T-helper 1 cell treated with Interleukin-12 subunit alpha and Interleukin-12 subunit beta and Interleukin-4 antibody, amounts not matched to agents 30 ng/mL and 1 ng/mL, for 36 hours (primary cell): ENCODE measurements at regions not wholly inside any gene's neighbourhood (a gene's known extent, or its start where the extent isn't known, plus 50 kb on each side); places are given as distances from the start of the nearest gene placed in this dataset.
"Not testable (repeated sequence)": the region's sequence is repeated elsewhere in the genome, so short reads cannot be mapped to it uniquely, and the experiment has no call there.

ENCODE experiments used
- intact Hi-C: fragments of 100-400 bp; cut with micrococcal nuclease; formaldehyde crosslinking; loops from one replicate; pipeline ENCODE4 v1.15.1; 2024

DNA sequence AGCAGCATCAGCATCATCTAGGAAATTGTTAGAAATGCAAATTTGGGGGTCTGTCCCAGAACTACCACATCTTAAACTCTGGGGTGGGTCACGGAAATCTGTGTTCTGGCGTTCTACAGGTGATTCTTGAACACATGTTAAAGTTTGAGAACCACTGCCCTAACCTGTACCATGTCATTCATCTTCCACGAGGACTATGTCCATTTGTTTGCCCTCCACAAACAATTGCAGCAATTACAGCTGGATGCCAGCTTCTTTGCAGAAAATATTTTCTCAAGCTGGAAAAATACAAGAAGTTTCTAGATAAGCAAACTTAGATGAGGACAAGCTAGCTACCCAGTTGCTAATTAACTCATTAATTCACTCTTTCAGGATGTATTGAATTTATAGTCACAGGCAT lies 54.1 kb downstream of the MAFB start:
- intact Hi-C loops = no loop called here

DNA sequence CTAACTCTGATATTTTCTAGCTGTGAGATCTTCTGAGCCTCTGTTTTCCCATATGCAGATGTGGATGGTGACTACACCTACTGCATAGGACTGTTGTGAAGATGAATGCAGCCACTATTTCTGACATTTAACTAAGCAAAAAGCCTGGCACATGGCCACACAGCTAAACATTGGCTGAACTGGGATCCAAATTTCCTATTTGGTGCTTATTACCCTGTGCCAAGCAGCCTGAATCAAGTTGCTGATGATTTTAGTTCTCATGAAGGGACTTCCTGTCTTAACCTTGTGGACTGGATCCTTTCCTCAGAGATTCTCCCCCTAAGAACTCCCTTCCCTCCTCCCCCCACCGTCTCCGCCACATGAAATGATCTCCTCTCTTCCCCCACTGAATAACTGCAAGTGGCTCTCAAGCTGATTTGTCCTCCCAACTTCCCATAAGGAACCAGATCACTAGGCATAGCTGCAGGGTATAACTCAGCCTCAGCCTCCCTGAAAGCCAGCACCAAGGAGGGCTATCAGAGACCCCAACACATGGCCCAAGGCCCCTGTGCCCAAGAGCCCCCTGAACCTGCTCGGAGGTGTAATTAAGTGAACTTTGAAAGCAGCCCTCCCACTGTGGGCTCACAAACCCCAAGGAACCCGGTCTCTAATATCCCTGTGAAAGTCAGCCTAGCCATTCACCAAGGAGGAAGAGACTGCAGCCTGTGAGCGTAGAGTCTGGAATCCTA lies 55.7 kb downstream of the MAFB start:
- intact Hi-C loops = no loop called here

DNA sequence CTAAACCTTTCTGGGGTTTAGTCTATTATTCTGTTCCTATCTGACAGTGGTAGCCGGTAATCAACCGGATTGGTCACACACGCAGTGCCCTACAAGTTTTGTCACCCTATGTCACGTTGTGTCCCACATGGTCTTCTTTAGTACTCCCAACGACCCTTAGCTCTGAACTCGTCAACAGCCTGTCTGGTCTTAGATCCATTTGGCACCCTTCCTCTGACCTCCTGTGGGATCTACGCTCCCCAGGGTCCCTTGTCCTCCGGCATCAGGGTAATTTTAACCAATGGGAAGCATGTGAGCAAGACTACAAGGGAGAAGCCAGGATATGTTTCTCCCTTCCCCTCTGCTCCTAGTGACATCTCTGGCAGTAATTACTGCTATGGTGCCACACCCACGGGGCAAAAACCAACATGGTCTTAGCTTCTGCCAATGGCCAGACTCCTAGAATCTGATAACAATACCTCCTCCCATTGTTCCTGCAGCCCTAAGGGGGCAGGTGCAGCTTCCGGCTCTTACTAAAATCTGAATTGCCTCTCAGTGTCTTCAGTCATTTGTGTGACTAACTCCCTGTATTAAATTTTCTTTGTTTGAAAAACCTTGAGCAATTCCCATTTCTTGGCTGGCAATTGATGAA lies 56.6 kb downstream of the MAFB start:
- intact Hi-C loops = no loop called here

DNA sequence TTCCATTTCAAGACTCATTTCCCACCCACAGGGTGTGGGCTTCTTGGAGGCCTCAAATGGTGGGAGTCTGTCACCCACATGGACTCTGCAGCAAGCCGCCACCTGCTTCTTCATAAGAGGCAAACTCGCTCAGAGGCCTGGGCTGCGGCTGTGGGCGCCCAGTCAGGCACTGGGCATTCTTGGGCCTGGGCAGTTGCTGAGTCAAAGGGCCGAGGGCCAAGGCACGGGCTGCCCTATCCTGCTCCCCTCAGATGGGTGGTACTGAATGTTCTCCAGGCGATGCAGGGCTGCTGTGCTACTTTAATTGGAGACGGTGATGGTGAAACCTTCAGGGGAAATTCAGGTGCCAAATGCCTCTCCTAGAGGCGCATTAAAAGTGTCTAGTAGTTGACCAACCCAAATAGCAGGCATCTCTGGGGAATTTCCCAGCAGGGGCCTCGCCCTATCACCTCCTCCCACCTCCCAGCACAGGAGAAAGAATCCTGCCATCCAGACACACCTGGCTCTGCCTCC lies 57.9 kb downstream of the MAFB start:
- intact Hi-C loops = no loop called here

DNA sequence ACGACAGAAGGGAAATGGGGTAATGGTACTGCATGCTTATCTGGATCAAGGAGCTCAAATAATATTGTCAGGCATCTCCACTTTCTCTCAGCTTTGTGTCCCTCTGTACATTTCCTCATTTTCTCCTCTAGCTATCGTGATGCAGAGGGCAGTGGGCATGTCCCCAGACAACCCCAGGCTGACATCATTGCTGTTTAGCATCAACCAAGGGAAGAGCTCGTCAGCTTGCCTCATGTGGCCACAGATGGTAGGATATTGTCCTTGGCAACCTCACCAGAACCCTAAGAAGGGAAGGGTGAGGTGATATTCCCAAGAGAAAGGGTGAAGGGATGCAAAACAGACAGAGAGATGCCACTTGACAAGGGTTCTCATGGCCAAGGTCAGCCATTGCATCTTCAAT lies 58.3 kb downstream of the MAFB start:
- intact Hi-C loops = no loop called here

DNA sequence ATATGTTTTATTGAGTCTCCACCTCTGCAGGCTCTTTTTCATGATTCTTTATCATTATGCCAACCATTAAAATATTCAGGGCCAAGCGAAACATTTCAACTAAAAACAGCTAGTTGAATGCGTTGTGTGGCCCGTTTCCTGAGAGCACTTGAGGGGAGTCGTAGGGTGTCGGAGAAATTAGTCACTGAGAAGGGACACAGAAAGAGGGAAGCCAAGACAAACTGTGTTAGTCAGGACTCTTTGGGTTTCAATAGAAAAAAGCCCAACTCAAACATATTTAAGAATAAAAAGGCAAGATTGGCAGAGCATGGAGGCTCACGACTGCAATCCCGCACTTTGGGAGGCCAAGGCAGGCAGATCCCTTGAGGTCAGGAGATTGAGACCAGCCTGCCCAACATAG lies 58.9 kb downstream of the MAFB start:
- intact Hi-C loops = no loop called here

DNA sequence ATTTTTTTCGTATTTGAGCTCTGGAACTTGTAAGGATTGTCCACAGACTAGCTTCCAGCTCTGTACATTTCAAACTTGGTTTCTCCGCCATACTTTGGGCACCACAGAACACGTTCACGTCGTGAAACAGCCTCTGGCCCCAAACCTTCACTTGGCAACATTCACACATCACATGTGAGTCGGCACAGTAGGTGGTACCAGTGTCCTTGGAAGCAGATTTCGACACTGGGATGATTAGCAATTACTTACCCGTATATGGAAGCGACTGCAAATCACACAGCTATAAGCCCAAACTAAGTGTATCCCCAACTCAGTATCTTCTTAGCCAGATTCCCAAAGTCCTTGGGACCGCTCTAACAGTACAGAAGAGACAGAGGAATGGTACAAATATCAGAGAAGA lies 60.2 kb downstream of the MAFB start:
- intact Hi-C loops = no loop called here

DNA sequence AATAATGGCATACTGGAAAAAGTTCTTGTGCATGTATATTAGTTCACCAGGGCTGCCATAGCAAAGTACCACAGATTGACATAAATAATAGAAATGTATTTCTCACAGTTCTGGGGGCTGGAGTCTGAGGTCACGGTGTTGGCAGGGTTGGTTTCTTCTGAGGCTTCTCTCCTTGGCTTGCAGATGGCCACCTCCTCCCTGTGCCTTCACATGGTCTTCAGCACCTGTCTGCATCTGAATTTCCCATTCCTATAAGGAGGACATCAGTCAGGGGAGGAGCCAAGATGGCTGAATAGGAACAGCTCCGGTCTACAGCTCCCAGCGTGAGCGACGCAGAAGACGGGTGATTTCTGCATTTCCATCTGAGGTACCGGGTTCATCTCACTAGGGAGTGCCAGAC lies 70.0 kb downstream of the MAFB start:
- intact Hi-C loops = not testable (repeated sequence)

DNA sequence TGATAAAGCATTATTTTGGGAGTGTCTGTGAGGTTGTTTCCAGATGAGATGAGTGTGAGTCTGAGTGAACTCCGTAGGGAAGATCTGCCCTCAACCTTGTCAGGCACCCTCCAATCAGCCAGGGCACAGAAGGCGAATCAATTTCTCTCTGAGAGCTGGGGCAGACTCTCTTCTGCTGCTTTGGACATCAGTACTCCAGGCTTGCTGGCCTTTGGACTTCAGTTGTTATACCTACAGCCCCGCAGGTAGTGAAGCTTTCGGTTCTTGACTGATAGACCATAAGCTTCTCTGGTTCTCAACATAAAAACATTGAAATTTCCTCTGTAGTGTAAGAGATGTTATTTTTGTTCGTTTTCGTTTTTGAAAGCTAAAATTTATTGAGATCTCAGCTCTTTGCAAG lies 71.4 kb downstream of the MAFB start:
- intact Hi-C loops = no loop called here

DNA sequence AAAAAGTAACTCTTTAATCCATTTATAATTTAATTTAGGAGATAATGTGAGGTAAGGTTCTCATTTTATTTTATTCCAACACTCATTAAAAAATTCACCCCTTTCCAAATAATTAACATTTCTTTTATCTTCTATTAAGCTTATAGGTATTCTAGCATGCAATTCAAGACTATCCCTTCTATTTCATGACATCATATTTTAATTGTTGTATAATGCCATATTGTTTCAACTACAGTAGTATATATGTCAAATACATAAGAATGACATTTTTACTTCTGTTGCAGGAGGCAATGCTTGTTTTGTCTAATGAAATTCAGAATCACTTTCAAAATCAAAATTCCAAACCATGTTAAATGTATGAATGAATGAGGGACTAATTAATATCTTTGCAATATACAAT lies 76.2 kb downstream of the MAFB start:
- intact Hi-C loops = no loop called here

DNA sequence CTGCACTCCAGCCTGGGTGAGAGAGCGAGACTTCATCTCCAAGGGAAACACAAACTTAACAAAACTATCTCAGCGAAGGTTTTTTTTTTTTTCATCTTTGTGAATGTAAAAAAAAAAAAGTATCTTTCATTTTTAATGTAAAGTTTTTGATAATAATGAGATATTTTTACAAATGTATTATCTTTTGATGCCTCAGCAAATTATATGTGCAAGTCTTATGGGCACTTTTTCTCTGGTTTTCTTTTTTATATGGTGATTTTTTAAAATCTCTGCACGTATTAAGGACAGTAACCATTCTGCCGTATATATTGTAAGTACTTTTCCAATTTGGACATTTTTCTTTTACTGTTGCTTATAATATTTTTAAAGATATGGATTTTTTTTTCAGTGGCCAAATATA lies 76.8 kb downstream of the MAFB start:
- intact Hi-C loops = no loop called here

DNA sequence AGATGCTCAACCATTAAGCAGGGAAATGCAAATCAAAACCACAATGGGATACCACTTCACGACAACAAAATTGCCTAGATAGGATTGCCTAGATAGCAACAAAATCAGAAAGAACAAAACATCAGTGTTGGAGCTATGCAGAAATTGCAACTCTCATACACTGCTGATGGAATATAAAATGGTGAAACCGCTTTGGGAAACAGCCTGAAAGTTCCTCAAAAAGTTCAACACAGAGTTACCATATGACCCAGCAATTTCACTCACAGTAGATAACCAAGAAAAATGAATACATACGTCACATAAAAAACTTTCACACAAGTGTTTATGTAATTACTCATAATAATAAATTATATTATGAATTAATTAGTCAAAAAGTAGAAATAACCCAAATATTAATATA lies 78.3 kb downstream of the MAFB start:
- intact Hi-C loops = no loop called here

DNA sequence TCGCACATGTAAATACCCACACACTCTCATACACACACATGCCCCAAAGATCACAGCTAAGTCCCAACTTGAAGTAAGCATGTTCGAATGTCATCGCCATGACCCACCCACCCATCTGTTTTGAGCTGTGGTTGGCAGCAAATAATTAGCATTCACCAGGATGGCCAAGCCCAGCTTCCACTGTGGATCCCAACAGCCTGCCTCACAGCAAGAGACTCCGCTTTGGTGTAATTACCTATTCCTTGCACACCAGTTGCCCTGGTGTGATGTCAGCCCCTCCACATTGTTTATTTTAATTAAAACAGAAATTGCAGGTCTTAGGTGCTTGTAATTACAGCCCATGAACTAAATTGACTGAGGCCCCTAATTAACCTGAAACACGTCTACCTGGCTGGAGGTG lies 81.1 kb downstream of the MAFB start:
- intact Hi-C loops = no loop called here

DNA sequence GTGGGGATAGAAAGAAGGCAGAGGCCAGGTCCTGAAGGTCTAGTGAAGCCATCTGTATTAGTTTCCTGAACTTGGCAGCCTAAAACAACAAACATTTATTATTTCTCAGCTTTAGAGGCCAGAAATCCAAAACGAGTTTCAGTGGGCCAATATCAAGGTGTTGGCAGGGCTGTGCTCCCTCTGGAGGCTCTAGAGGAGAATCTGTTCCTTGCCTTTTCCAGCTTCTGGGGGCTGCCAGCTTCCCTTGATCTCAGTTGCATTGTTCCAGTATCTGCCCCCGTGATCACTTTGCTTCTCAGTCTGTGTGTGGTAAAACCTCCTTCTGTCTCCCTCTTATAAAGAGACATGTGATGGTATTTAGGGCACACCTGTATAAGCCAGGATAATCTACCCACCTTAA lies 82.4 kb downstream of the MAFB start:
- intact Hi-C loops = no loop called here

DNA sequence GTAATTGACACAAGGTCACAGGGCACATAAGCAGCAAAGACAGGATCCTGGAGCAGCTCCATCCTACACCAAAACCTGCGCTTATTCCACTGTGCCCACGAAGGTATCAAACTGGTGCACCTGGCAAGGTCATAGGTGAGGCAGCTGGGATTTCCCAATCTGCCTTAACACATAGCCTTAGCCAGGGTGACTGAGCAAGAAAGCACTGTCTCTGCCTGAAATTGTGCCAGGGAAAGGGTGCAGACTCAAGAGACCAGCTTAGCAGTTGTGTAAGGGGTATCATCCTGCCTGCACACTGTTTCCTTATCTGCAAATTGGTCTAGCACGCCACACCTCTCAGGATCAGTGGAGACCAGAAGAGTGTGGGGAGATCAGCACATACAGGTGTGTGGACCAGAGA lies 82.8 kb downstream of the MAFB start:
- intact Hi-C loops = no loop called here

DNA sequence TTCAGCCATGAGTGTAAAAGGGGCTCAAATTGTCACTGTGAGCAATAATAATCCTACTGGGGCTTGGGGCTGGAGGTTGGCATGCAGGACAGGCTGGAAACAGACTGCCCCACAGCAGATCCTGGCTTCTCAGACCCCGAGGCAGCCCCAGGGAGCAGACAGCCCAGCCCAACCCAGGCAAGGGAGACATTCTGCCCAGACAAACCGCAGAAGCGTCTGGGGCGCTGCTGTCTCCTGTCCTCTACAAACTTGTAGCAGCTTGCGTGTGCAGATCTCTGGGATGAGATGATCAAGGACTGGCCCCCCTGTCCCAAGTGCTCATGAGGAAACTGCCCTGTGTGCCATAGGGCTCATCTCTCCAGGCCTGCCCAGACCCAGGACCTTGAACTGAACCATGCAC lies 84.6 kb downstream of the MAFB start:
- intact Hi-C loops = no loop called here

DNA sequence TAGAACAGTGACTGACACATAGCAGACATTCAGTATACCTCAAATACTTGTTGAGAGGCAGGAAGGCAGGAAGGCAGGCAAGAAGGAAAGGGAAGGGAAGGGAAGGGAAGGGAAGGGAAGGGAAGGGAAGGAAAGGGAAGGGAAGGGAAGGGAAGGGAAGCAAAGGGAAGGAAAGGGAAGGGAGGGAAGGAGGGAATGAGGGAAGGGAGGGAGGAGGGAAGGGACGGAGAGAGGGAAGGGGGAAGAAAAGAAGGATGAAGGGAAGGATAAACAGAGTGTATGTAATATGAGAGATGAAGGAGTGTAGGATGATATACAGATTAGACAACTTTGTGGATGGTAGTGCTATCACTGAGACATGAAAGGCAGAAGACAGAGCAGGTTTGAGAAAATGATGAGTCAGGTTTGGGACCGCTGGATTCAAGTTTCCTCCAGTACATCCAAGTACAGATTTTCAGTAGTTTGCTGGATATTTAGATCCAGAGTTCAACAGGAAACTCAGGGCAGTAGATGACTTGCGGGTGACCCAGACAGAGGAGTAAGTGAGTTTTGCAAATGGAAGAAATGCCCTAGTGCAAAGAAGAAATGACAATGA lies 85.9 kb downstream of the MAFB start:
- intact Hi-C loops = no loop called here

DNA sequence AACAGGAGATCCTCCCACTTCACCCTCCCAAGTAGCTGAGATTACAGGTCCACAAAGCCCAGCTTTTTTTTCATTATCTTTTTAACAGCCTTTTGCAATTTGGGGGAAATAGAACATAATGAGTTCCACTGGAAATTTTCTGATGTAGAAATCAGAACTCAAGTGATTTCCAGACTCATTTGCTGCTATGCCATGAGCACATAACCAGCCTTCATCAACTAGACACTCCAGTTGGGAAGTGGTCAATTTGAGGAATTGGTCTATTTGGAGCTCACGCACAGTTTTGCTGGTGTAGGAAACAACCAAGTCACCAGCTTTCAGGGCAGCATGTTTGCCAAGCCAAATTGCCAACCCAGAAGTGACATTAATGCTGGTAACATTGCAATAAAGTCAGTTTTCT lies 86.7 kb downstream of the MAFB start:
- intact Hi-C loops = no loop called here

DNA sequence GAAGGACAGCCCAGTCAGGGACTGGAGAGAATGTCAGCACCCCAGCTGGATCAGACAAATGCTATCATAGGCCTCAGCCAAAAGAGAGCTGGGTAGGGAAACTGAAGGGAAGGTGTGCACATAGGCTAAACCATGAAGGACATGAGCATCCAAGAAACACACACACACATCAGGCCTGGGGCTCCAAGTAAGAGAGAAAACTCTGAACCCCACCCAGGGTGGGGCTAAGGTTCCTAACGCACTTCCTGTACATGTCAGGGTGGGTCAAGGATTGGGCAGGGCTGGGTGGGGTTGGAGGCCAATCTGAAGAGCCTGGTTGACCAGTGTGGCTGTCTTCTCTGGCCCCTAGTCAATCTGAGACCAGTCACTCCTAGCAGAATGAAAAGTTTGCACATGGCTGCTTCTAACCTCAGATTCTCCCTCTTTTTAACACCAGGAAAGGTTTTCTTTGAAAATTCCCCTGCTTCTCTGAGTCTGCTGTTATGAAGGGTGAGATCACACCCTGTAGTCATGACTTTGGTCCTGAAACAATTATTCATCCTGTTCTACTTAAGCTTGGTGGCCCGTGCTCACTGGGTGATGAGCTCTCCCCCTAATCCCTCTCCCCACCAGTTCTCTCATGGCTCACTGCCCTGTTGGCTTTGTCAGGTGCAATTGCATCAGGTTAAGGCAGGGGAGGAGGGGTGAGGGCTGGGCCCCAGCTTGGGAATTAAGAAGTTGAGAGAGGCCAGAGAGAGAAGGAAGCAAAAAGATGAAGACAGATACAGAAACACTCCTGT lies 88.4 kb downstream of the MAFB start:
- intact Hi-C loops = no loop called here

DNA sequence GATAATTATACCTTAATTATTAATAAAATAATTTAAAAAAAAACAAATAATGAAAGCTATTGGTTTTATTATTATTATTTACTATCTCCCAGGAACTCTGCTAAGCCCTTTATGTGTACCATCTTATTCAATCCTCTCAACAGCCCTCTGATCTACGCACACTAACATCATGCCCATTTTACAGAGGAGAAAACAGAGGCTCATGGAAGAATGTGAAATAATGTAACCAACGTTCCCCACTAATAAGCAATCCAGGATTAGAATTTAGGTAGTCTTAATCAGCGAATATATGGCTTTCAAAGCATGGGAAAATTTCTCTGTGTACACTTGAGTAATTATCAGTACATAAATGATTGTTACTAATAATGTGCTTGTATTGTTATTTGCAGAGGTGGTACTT lies 89.0 kb downstream of the MAFB start:
- intact Hi-C loops = no loop called here

DNA sequence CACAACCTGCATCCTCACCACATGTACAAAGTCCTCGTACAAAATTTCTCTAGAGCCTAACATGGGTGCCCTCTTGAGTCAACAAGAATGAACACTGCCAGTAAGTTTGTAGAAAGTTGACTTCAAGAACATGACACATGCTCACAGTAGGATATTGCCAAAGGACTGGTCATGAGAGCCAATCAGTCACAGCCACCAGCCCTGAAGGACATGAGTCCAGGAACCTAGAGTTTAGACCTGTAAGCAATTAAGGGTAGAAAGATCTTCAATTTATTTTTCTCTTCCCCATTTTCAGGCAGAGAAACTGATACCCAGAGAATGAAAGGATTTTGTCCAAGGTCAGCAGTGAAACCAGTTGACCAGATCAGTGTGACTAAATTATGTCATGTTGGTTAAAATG lies 96.1 kb downstream of the MAFB start:
- intact Hi-C loops = no loop called here

DNA sequence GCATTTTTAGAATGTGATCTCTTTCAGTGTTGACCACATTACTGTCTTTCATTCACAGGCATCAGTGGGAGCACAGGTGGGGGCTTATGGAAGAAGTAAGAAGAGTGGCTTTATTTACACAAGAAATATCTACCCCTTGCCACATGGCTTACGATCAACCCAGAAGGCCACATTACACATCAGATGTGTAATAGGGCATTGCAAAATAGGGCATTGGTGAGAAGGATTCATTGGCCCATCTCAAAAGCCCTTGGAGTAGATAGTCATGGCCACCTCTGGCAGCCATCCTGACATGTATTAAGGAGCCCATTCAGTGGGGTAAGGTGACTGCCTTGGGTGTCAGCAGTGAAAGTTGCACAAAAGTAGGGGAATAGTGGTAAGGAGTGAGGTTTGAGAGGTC lies 97.5 kb downstream of the MAFB start:
- intact Hi-C loops = no loop called here
